ENCODE measurements at regions not wholly inside any gene's neighbourhood (a gene's known extent, or its start where the extent isn't known, plus 50 kb on each side); places are given as distances from the start of the nearest gene placed in this dataset.

DNA sequence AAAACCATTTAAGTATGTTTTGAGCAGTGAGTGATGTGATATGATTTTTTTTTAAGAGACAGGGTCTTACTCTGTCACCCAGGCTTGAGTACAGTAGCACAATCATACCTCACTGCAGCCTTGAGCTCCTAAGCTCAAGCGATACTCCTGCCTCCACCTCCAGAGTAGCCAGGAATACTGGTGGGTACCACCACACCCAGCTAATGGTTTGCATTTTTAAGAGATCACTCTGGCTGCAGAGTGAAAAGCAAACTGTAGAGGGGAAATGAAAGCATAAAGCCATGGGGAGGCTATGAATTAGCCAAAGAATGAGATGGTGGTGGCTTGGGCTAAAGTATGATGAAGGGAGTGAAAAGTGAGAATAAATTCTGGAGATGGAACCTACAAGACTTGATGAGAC is 199.1 kb downstream of the HINT1 start:
- Mint-ChIP-seq H3K27ac (no peak overlapping the region), H3K36me3 (peaks cover 10% of the 10 kb centered on the region), H3K4me3 (no peak overlapping the region), H3K9me3 (peaks cover 11% of the 10 kb centered on the region), H3K4me1 (peaks cover 13% of the 10 kb centered on the region), H3K27me3 (ENCODE audit: low read depth) (no peaks in the 10 kb centered on the region)
- ChIA-PET CTCF (no interaction called here), POLR2A (no interaction called here)
- peak; percentile 81 for ATAC-seq
- TF ChIP-seq, protein P1, sequence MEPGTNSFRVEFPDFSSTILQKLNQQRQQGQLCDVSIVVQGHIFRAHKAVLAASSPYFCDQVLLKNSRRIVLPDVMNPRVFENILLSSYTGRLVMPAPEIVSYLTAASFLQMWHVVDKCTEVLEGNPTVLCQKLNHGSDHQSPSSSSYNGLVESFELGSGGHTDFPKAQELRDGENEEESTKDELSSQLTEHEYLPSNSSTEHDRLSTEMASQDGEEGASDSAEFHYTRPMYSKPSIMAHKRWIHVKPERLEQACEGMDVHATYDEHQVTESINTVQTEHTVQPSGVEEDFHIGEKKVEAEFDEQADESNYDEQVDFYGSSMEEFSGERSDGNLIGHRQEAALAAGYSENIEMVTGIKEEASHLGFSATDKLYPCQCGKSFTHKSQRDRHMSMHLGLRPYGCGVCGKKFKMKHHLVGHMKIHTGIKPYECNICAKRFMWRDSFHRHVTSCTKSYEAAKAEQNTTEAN (CRISPR knock-in tag; IDR thresholded peaks at IDR 0.05): no peak
- TF ChIP-seq, protein P2, sequence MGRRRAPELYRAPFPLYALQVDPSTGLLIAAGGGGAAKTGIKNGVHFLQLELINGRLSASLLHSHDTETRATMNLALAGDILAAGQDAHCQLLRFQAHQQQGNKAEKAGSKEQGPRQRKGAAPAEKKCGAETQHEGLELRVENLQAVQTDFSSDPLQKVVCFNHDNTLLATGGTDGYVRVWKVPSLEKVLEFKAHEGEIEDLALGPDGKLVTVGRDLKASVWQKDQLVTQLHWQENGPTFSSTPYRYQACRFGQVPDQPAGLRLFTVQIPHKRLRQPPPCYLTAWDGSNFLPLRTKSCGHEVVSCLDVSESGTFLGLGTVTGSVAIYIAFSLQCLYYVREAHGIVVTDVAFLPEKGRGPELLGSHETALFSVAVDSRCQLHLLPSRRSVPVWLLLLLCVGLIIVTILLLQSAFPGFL (CRISPR knock-in tag; IDR thresholded peaks at IDR 0.05; ENCODE audit: borderline replicate concordance): no peak
- TF ChIP-seq, protein P3, sequence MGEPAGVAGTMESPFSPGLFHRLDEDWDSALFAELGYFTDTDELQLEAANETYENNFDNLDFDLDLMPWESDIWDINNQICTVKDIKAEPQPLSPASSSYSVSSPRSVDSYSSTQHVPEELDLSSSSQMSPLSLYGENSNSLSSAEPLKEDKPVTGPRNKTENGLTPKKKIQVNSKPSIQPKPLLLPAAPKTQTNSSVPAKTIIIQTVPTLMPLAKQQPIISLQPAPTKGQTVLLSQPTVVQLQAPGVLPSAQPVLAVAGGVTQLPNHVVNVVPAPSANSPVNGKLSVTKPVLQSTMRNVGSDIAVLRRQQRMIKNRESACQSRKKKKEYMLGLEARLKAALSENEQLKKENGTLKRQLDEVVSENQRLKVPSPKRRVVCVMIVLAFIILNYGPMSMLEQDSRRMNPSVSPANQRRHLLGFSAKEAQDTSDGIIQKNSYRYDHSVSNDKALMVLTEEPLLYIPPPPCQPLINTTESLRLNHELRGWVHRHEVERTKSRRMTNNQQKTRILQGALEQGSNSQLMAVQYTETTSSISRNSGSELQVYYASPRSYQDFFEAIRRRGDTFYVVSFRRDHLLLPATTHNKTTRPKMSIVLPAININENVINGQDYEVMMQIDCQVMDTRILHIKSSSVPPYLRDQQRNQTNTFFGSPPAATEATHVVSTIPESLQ (CRISPR knock-in tag; IDR thresholded peaks at IDR 0.05): no peak
- TF ChIP-seq SP1 (CRISPR knock-in tag; conservative IDR thresholded peaks at IDR 0.05) (no peak), NFATC4 (CRISPR knock-in tag; IDR thresholded peaks at IDR 0.05) (no peak), PRRX2 (CRISPR knock-in tag; IDR thresholded peaks at IDR 0.05) (no peak), FOXJ3 (CRISPR knock-in tag; IDR thresholded peaks at IDR 0.05; ENCODE audit: borderline replicate concordance) (no peak), MYBL2 (CRISPR knock-in tag; IDR thresholded peaks at IDR 0.05) (no peak), NFE2L1 (CRISPR knock-in tag; IDR thresholded peaks at IDR 0.05) (no peak), TEAD1 (CRISPR knock-in tag; IDR thresholded peaks at IDR 0.05) (no peak), CBFB (CRISPR knock-in tag; IDR thresholded peaks at IDR 0.05; ENCODE audit: low read depth) (no peak)
- TF ChIP-seq, protein P4, sequence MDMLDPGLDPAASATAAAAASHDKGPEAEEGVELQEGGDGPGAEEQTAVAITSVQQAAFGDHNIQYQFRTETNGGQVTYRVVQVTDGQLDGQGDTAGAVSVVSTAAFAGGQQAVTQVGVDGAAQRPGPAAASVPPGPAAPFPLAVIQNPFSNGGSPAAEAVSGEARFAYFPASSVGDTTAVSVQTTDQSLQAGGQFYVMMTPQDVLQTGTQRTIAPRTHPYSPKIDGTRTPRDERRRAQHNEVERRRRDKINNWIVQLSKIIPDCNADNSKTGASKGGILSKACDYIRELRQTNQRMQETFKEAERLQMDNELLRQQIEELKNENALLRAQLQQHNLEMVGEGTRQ (CRISPR knock-in tag; IDR thresholded peaks at IDR 0.05): no peak
- TF ChIP-seq, protein P5, sequence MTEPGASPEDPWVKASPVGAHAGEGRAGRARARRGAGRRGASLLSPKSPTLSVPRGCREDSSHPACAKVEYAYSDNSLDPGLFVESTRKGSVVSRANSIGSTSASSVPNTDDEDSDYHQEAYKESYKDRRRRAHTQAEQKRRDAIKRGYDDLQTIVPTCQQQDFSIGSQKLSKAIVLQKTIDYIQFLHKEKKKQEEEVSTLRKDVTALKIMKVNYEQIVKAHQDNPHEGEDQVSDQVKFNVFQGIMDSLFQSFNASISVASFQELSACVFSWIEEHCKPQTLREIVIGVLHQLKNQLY (CRISPR knock-in tag; IDR thresholded peaks at IDR 0.05): no peak
- TF ChIP-seq, protein P6, sequence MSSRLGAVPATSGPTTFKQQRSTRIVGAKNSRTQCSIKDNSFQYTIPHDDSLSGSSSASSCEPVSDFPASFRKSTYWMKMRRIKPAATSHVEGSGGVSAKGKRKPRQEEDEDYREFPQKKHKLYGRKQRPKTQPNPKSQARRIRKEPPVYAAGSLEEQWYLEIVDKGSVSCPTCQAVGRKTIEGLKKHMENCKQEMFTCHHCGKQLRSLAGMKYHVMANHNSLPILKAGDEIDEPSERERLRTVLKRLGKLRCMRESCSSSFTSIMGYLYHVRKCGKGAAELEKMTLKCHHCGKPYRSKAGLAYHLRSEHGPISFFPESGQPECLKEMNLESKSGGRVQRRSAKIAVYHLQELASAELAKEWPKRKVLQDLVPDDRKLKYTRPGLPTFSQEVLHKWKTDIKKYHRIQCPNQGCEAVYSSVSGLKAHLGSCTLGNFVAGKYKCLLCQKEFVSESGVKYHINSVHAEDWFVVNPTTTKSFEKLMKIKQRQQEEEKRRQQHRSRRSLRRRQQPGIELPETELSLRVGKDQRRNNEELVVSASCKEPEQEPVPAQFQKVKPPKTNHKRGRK (CRISPR knock-in tag; IDR thresholded peaks at IDR 0.05; ENCODE audit: borderline replicate concordance): no peak
- TF ChIP-seq, protein P7, sequence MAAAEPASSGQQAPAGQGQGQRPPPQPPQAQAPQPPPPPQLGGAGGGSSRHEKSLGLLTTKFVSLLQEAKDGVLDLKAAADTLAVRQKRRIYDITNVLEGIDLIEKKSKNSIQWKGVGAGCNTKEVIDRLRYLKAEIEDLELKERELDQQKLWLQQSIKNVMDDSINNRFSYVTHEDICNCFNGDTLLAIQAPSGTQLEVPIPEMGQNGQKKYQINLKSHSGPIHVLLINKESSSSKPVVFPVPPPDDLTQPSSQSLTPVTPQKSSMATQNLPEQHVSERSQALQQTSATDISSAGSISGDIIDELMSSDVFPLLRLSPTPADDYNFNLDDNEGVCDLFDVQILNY (CRISPR knock-in tag; IDR thresholded peaks at IDR 0.05): no peak
- TF ChIP-seq, protein P8, sequence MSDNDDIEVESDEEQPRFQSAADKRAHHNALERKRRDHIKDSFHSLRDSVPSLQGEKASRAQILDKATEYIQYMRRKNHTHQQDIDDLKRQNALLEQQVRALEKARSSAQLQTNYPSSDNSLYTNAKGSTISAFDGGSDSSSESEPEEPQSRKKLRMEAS (CRISPR knock-in tag; IDR thresholded peaks at IDR 0.05): no peak
- TF ChIP-seq, protein P9, sequence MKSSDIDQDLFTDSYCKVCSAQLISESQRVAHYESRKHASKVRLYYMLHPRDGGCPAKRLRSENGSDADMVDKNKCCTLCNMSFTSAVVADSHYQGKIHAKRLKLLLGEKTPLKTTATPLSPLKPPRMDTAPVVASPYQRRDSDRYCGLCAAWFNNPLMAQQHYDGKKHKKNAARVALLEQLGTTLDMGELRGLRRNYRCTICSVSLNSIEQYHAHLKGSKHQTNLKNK (CRISPR knock-in tag; IDR thresholded peaks at IDR 0.05): no peak
- no peak for DNase-seq (ENCODE audit: low spot score)
